Upper lobe of left lung (tissue), 6 donors: ENCODE measurements at regions not wholly inside any gene's neighbourhood (a gene's known extent, or its start where the extent isn't known, plus 50 kb on each side); places are given as distances from the start of the nearest gene placed in this dataset.

Experiments used
- ATAC-seq, 2 donors: fragments of 200-7000 bp; cut with Tn5 transposase; one replicate each; pipeline ENCODE4 v1.9.1; 2022; ENCODE audit warnings: mild to moderate bottlenecking in 2 of 2, moderate library complexity in 2 of 2; ENCODE audit not compliant: low FRiP score in 2 of 2
- DNase-seq, 2 donors: peaks; one replicate each; pipeline ENCODE4 v3.0.0-alpha.2; 2019 to 2020
- H3K27ac ChIP-seq, 4 donors: fragments of 200-600 bp; sonication (generic); one replicate each; pipeline ENCODE4 v1.5.1; 2016 to 2019
- H3K27me3 ChIP-seq, 4 donors: fragments of 200-600 bp; sonication (generic); one replicate each; pipeline ENCODE4 v1.5.1; 2017 to 2019
- H3K36me3 ChIP-seq, 4 donors: fragments of 200-600 bp; sonication (generic); one replicate each; pipeline ENCODE4 v1.5.1; 2016 to 2019
- H3K4me1 ChIP-seq, 4 donors: fragments of 200-600 bp; sonication (generic); one replicate each; pipeline ENCODE4 v1.5.1; 2018 to 2019
- H3K4me3 ChIP-seq, 4 donors: fragments of 200-600 bp; sonication (generic); one replicate each; pipeline ENCODE4 v1.5.1; 2017 to 2019; ENCODE audit warnings: mild to moderate bottlenecking in 2 of 4, moderate library complexity in 1 of 4
- H3K9me3 ChIP-seq, 4 donors: fragments of 200-600 bp; sonication (generic); one replicate each; pipeline ENCODE4 v1.5.1; 2018 to 2019
- CTCF ChIP-seq, 6 experiments: fragments of 450-650 bp in 4 of 6; fragments of 200-600 bp in 2 of 6; sonication (generic) in 2 of 6; IDR thresholded peaks; one replicate each; pipeline ENCODE4 v1.5.1; 2016 to 2019; ENCODE audit warnings: antibody characterized with exemption in 6 of 6
- EP300 ChIP-seq, 4 donors: sonication (generic); formaldehyde crosslinking; IDR thresholded peaks; one replicate each; pipeline ENCODE4 v1.5.1; 2017; ENCODE audit warnings: antibody characterized with exemption in 4 of 4, control low read depth in 2 of 4
- POLR2A ChIP-seq, 4 donors: fragments of 450-650 bp; IDR thresholded peaks; one replicate each; pipeline ENCODE4 v1.5.1; 2016 to 2017; ENCODE audit warnings: antibody characterized with exemption in 4 of 4, mild to moderate bottlenecking in 2 of 4
- POLR2AphosphoS5 ChIP-seq, 2 donors: sonication (generic); formaldehyde crosslinking; IDR thresholded peaks; one replicate each; pipeline ENCODE4 v1.5.1; 2017; ENCODE audit warnings: antibody characterized with exemption in 2 of 2
- WGBS, 2 donors: methylation state at CpG; one replicate each; pipeline ENCODE4 v1.1.5; 2017 to 2018; 5-methylcytosine and 5-hydroxymethylcytosine counted together
- donor health status: DM: no; HTN: no; CAD: no; lungs with moderate emphysema.
- donor health status: DM: no; HTN: yes; CAD: no; lungs with severe emphysema.

GRCh38 chr1:117798550-117798949 is 130.9 kb downstream of the GDAP2 start:
- no peak overlapping the region for H3K27ac ChIP-seq
- ATAC-seq = no peak
- H3K4me3 ChIP-seq = no peak overlapping the region
- H3K27me3 ChIP-seq = no peaks in the 10 kb centered on the region
- TF ChIP-seq POLR2A (IDR thresholded peaks at IDR 0.05) (no peak), POLR2AphosphoS5 (IDR thresholded peaks at IDR 0.05) (no peak), CTCF (IDR thresholded peaks at IDR 0.05) (no peak), EP300 (IDR thresholded peaks at IDR 0.05) (no peak)
- H3K4me1 ChIP-seq = no peaks in the 10 kb centered on the region
- 78 to 82% methylated on average over 4 of the region's 4 CpGs for WGBS, 2 donors
- no peaks in the 10 kb centered on the region for H3K9me3 ChIP-seq
- H3K36me3 ChIP-seq = no peaks in the 10 kb centered on the region
- no peak for DNase-seq

GRCh38 chr1:117802531-117803257 is 126.7 kb downstream of the GDAP2 start:
- H3K36me3 ChIP-seq = no peaks in the 10 kb centered on the region
- no peak overlapping the region for H3K4me3 ChIP-seq
- no peaks in the 10 kb centered on the region for H3K4me1 ChIP-seq
- WGBS, 2 donors = 68 to 73% methylated on average over 6 of the region's 6 CpGs
- no peak overlapping the region for H3K27ac ChIP-seq
- DNase-seq (no peak), ATAC-seq (no peak)
- no peaks in the 10 kb centered on the region for H3K27me3 ChIP-seq
- no peak for TF ChIP-seq POLR2AphosphoS5 (IDR thresholded peaks at IDR 0.05)
- no peaks in the 10 kb centered on the region for H3K9me3 ChIP-seq

GRCh38 chr1:117803318-117803717 is 126.1 kb downstream of the GDAP2 start:
- WGBS, 2 donors = 89 to 91% methylated on average over 1 of the region's 1 CpG
- TF ChIP-seq EP300 (IDR thresholded peaks at IDR 0.05) (no peak), POLR2A (IDR thresholded peaks at IDR 0.05) (no peak), CTCF (IDR thresholded peaks at IDR 0.05) (no peak), POLR2AphosphoS5 (IDR thresholded peaks at IDR 0.05) (no peak)

GRCh38 chr1:117809764-117810163 is 119.7 kb downstream of the GDAP2 start:
- Histone ChIP-seq H3K4me3 (no peak overlapping the region), H3K36me3 (no peaks in the 10 kb centered on the region), H3K27ac (no peak overlapping the region), H3K27me3 (no peaks in the 10 kb centered on the region), H3K9me3 (no peaks in the 10 kb centered on the region), H3K4me1 (peaks cover 0 to 3% (median 0%) of the 10 kb centered on the region in 4 donors)
- TF ChIP-seq POLR2A (IDR thresholded peaks at IDR 0.05) (no peak), CTCF (IDR thresholded peaks at IDR 0.05) (no peak), POLR2AphosphoS5 (IDR thresholded peaks at IDR 0.05) (no peak), EP300 (IDR thresholded peaks at IDR 0.05) (no peak)
- DNase-seq (no peak), ATAC-seq (no peak)
- WGBS, 2 donors = 50 to 52% methylated on average over 1 of the region's 1 CpG

More at GRCh38 chr1:117803318-117803717, 126.1 kb downstream of the GDAP2 start:
- Histone ChIP-seq H3K4me1 (no peaks in the 10 kb centered on the region), H3K4me3 (no peak overlapping the region), H3K36me3 (no peaks in the 10 kb centered on the region), H3K9me3 (no peaks in the 10 kb centered on the region), H3K27me3 (no peaks in the 10 kb centered on the region), H3K27ac (no peak overlapping the region)
- no peak for ATAC-seq
- DNase-seq = no peak

GRCh38 chr1:117810553-117810952 is 118.9 kb downstream of the GDAP2 start:
- no peak for DNase-seq
- Histone ChIP-seq H3K36me3 (no peaks in the 10 kb centered on the region), H3K27me3 (no peaks in the 10 kb centered on the region), H3K9me3 (no peaks in the 10 kb centered on the region), H3K4me1 (peaks cover 0 to 3% (median 0%) of the 10 kb centered on the region in 4 donors), H3K4me3 (no peak overlapping the region), H3K27ac (no peak overlapping the region)
- no peak for ATAC-seq
- TF ChIP-seq EP300 (IDR thresholded peaks at IDR 0.05) = no peak
- TF ChIP-seq POLR2A (IDR thresholded peaks at IDR 0.05) = no peak
- no peak for TF ChIP-seq CTCF (IDR thresholded peaks at IDR 0.05)
- no peak for TF ChIP-seq POLR2AphosphoS5 (IDR thresholded peaks at IDR 0.05)
- WGBS, 2 donors = 76 to 84% methylated on average over 3 of the region's 3 CpGs
